ENCODE measurements at regions not wholly inside any gene's neighbourhood (a gene's known extent, or its start where the extent isn't known, plus 50 kb on each side); places are given as distances from the start of the nearest gene placed in this dataset.
"Not testable (repeated sequence)": the region's sequence is repeated elsewhere in the genome, so short reads cannot be mapped to it uniquely, and the experiment has no call there.

GRCh38 chr1:119191325-119191724 lies 50.9 kb upstream of the WARS2 start:
- intact Hi-C loops (cut with DNase I): no loop called here
- DNase-seq (no peak), ATAC-seq (ENCODE audit: poor library complexity) (no peak)

GRCh38 chr1:119204197-119204960 lies 63.9 kb upstream of the WARS2 start:
- no peak for ATAC-seq (ENCODE audit: poor library complexity)
- intact Hi-C loops (cut with DNase I): no loop called here
- no peak for DNase-seq

GRCh38 chr1:119204961-119205357 lies 64.5 kb upstream of the WARS2 start:
- ATAC-seq (ENCODE audit: poor library complexity): no peak
- DNase-seq: no peak
- intact Hi-C loops (cut with DNase I): no loop called here

GRCh38 chr1:119209061-119209460 lies 68.6 kb upstream of the WARS2 start:
- DNase-seq: no peak
- intact Hi-C loops (cut with DNase I): no loop called here
- ATAC-seq (ENCODE audit: poor library complexity): no peak

- ATAC-seq (ENCODE audit: poor library complexity) (no peak), DNase-seq (no peak)
- intact Hi-C loops (cut with DNase I): no loop called here
These were observed 69.3 kb upstream of the WARS2 start for GRCh38 chr1:119209596-119210295.

- no peak for ATAC-seq (ENCODE audit: poor library complexity)
- intact Hi-C loops (cut with DNase I): no loop called here
- no peak for DNase-seq
These were observed 69.8 kb upstream of the WARS2 start for GRCh38 chr1:119210296-119210649.

GRCh38 chr1:119213213-119213612 lies 72.8 kb upstream of the WARS2 start:
- intact Hi-C loops (cut with DNase I); DNase-seq; ATAC-seq (ENCODE audit: poor library complexity): not testable (repeated sequence)

- DNase-seq; ATAC-seq (ENCODE audit: poor library complexity); intact Hi-C loops (cut with DNase I): not testable (repeated sequence)
These were observed 74.5 kb upstream of the WARS2 start for GRCh38 chr1:119214961-119215360.

GRCh38 chr1:119217309-119217828 lies 76.9 kb upstream of the WARS2 start:
- ATAC-seq (ENCODE audit: poor library complexity): no peak
- no peak for DNase-seq
- intact Hi-C loops (cut with DNase I): no loop called here

- ATAC-seq (ENCODE audit: poor library complexity): no peak
- no peak for DNase-seq
- intact Hi-C loops (cut with DNase I): no loop called here
These were observed 79.3 kb upstream of the WARS2 start for GRCh38 chr1:119219711-119220110.

- DNase-seq (no peak), ATAC-seq (ENCODE audit: poor library complexity) (no peak)
- intact Hi-C loops (cut with DNase I): no loop called here
These were observed 80.5 kb upstream of the WARS2 start for GRCh38 chr1:119220991-119221390.

- intact Hi-C loops (cut with DNase I): no loop called here
- DNase-seq (no peak), ATAC-seq (ENCODE audit: poor library complexity) (no peak)
These were observed 81.8 kb upstream of the WARS2 start for GRCh38 chr1:119222271-119222670.

- ATAC-seq (ENCODE audit: poor library complexity): no peak
- intact Hi-C loops (cut with DNase I): no loop called here
- no peak for DNase-seq
These were observed 84.8 kb upstream of the WARS2 start for GRCh38 chr1:119225265-119225664.

- intact Hi-C loops (cut with DNase I): no loop called here
- DNase-seq (no peak), ATAC-seq (ENCODE audit: poor library complexity) (no peak)
These were observed 85.4 kb upstream of the WARS2 start for GRCh38 chr1:119225831-119226230.

- ATAC-seq (ENCODE audit: poor library complexity): no peak
- intact Hi-C loops (cut with DNase I): no loop called here
- DNase-seq: no peak
These were observed 85.9 kb upstream of the WARS2 start for GRCh38 chr1:119226321-119226720.

GRCh38 chr1:119226913-119227312 lies 86.5 kb upstream of the WARS2 start:
- intact Hi-C loops (cut with DNase I): no loop called here
- ATAC-seq (ENCODE audit: poor library complexity): no peak

GRCh38 chr1:119227456-119227855 lies 87.0 kb upstream of the WARS2 start:
- DNase-seq (no peak), ATAC-seq (ENCODE audit: poor library complexity) (peak; percentile 31)
- intact Hi-C loops (cut with DNase I): no loop called here

More at GRCh38 chr1:119226913-119227312, 86.5 kb upstream of the WARS2 start:
- DNase-seq: no peak

- DNase-seq (no peak), ATAC-seq (ENCODE audit: poor library complexity) (no peak)
- intact Hi-C loops (cut with DNase I): no loop called here
These were observed 88.1 kb upstream of the WARS2 start for GRCh38 chr1:119228335-119229080.

- DNase-seq (no peak), ATAC-seq (ENCODE audit: poor library complexity) (no peak)
- intact Hi-C loops (cut with DNase I): no loop called here
These were observed 94.7 kb upstream of the WARS2 start for GRCh38 chr1:119235120-119235519.
